GM12891 (cell line): ENCODE measurements at regions not wholly inside any gene's neighbourhood (a gene's known extent, or its start where the extent isn't known, plus 50 kb on each side); places are given as distances from the start of the nearest gene placed in this dataset.

Experiments
- PAX5 ChIP-seq: IDR thresholded peaks from 2 replicates; pipeline ENCODE4 v1.6.1; 2011; ENCODE audit warnings: low read length, moderate library complexity, mild to moderate bottlenecking; ENCODE audit not compliant: insufficient read depth, severe bottlenecking
- POLR2A ChIP-seq: IDR thresholded peaks from 2 replicates; pipeline ENCODE4 v1.6.1; 2011; ENCODE audit warnings: low read depth, low read length, control low read depth
- POLR2AphosphoS5 ChIP-seq: IDR thresholded peaks from 2 replicates; pipeline ENCODE4 v1.6.1; 2011; ENCODE audit warnings: low read depth, low read length, control low read depth
- POU2F2 ChIP-seq: IDR thresholded peaks from 2 replicates; pipeline ENCODE4 v1.6.1; 2011; ENCODE audit warnings: low read depth, mild to moderate bottlenecking, control low read depth, low read length, moderate library complexity
- SPI1 ChIP-seq: IDR thresholded peaks from 2 replicates; pipeline ENCODE4 v1.6.1; 2011; ENCODE audit warnings: low read depth, low read length, control low read depth
- TAF1 ChIP-seq: IDR thresholded peaks from 2 replicates; pipeline ENCODE4 v1.6.1; 2011; ENCODE audit warnings: low read depth, low read length, control low read depth

DNA sequence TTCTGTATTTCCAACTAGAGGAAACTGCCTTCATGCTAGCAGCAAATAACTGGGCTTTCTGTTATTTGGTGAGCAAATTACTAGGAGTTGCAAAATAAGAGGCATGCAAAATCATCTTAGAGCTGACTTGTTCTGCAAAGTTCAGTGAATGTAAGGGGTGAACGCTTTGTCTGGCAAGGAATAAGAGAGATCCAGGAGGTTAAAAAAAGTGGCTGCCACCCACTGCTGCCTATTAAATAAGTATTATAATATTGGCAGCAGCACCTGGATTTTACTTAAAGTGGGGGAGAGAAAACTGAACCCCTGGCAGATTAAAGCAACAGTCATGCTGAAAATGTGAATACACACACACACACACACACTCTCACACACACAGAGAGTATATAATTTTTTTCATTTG, 557.0 kb downstream of the FLRT2 start:
- TF ChIP-seq POLR2A, result no peak
- TF ChIP-seq POLR2AphosphoS5, result no peak
- TF ChIP-seq TAF1, result no peak
- no peak for TF ChIP-seq SPI1
- no peak for TF ChIP-seq PAX5
- no peak for TF ChIP-seq POU2F2
